Calu3 (cell line): ENCODE measurements at regions not wholly inside any gene's neighbourhood (a gene's known extent, or its start where the extent isn't known, plus 50 kb on each side); places are given as distances from the start of the nearest gene placed in this dataset.

Experiments
- BruUV-seq: library from RNA; stranded (reverse); fragments of 400-500 nt; replicated peaks from 2 replicates; lab custom pipeline; 2021; lab: Mats Ljungman, UMichigan
- CTCF ChIA-PET: fragments of 300-600 bp; sonication (Branson Sonifier 250); formaldehyde crosslinking; loops from one replicate; lab custom pipeline; 2022; ENCODE audit warnings: antibody characterized with exemption; lab: Charles Lee
- DNase-seq: peaks from one replicate; pipeline ENCODE4 v3.0.0; 2022
- H3K27ac Mint-ChIP-seq: one replicate; pipeline ENCODE4 v1.8.0; 2022; ENCODE audit warnings: mixed read lengths; ENCODE audit not compliant: unreplicated experiment
- H3K27me3 Mint-ChIP-seq: one replicate; pipeline ENCODE4 v1.8.0; 2022; ENCODE audit warnings: mixed read lengths; ENCODE audit not compliant: unreplicated experiment
- H3K36me3 Mint-ChIP-seq: one replicate; pipeline ENCODE4 v1.8.0; 2022; ENCODE audit warnings: mild to moderate bottlenecking, moderate library complexity, mixed read lengths; ENCODE audit not compliant: insufficient read depth, unreplicated experiment
- H3K4me1 Mint-ChIP-seq: one replicate; pipeline ENCODE4 v1.8.0; 2022; ENCODE audit warnings: mild to moderate bottlenecking, low read depth, mixed read lengths; ENCODE audit not compliant: unreplicated experiment
- H3K4me3 Mint-ChIP-seq: one replicate; pipeline ENCODE4 v1.8.0; 2022; ENCODE audit warnings: mild to moderate bottlenecking, low read depth, moderate library complexity, mixed read lengths; ENCODE audit not compliant: unreplicated experiment
- H3K9me3 Mint-ChIP-seq: one replicate; pipeline ENCODE4 v1.8.0; 2022; ENCODE audit warnings: low read depth, mixed read lengths; ENCODE audit not compliant: unreplicated experiment
- CTCF ChIP-seq: fragments of 200-600 bp; IDR thresholded peaks from one replicate; pipeline ENCODE4 v1.8.0; 2022; ENCODE audit warnings: antibody characterized with exemption; ENCODE audit not compliant: unreplicated experiment
- intact Hi-C: fragments of 100-400 bp; cut with micrococcal nuclease; formaldehyde crosslinking; loops from one replicate; pipeline ENCODE4 v1.10.0; 2022; ENCODE audit not compliant: unreplicated experiment

- Mint-ChIP-seq H3K4me1 (no peaks in the 10 kb centered on the region), H3K27ac (no peak overlapping the region), H3K27me3 (peaks cover 5% of the 10 kb centered on the region), H3K4me3 (no peak overlapping the region), H3K9me3 (no peaks in the 10 kb centered on the region), H3K36me3 (no peaks in the 10 kb centered on the region)
- CTCF ChIA-PET = no interaction called here
- DNase-seq = no peak
- TF ChIP-seq CTCF = no peak
- BruUV-seq = no TSS peak
- intact Hi-C loops = loop anchor here (5.0 kb wide), 1 partner anchor 95 kb away; no protein-coding TSS in a partner anchor
Observed at GRCh38 chr1:47621977-47622376, 184.1 kb downstream of the FOXD2 start.

- Mint-ChIP-seq H3K36me3 (no peaks in the 10 kb centered on the region), H3K9me3 (no peaks in the 10 kb centered on the region), H3K4me1 (no peaks in the 10 kb centered on the region), H3K27ac (no peak overlapping the region), H3K27me3 (peaks cover 7% of the 10 kb centered on the region), H3K4me3 (no peak overlapping the region)
- no peak for DNase-seq
- intact Hi-C loops = loop anchor here (5.0 kb wide), 1 partner anchor 96 kb away; no protein-coding TSS in a partner anchor
- no peak for TF ChIP-seq CTCF
- BruUV-seq = no TSS peak
- CTCF ChIA-PET = no interaction called here
Observed at GRCh38 chr1:47622776-47623556, 185.1 kb downstream of the FOXD2 start.

- intact Hi-C loops = loop anchor here (5.0 kb wide), 1 partner anchor 96 kb away; no protein-coding TSS in a partner anchor
- H3K9me3 Mint-ChIP-seq = no peaks in the 10 kb centered on the region
- no peak overlapping the region for H3K27ac Mint-ChIP-seq
- TF ChIP-seq CTCF = no peak
- CTCF ChIA-PET = no interaction called here
- BruUV-seq = no TSS peak
- H3K4me1 Mint-ChIP-seq = no peaks in the 10 kb centered on the region
- H3K4me3 Mint-ChIP-seq = no peak overlapping the region
- DNase-seq = no peak
- H3K36me3 Mint-ChIP-seq = no peaks in the 10 kb centered on the region
- peaks cover 7% of the 10 kb centered on the region for H3K27me3 Mint-ChIP-seq
Observed at GRCh38 chr1:47623557-47623940, 185.7 kb downstream of the FOXD2 start.

- CTCF ChIA-PET = no interaction called here
- DNase-seq = no peak
- BruUV-seq = no TSS peak
- no peak overlapping the region for H3K4me3 Mint-ChIP-seq
- peaks cover 7% of the 10 kb centered on the region for H3K27me3 Mint-ChIP-seq
- H3K36me3 Mint-ChIP-seq = no peaks in the 10 kb centered on the region
- TF ChIP-seq CTCF = no peak
- intact Hi-C loops = loop anchor here (5.0 kb wide), 1 partner anchor 97 kb away; no protein-coding TSS in a partner anchor
- no peaks in the 10 kb centered on the region for H3K4me1 Mint-ChIP-seq
- no peaks in the 10 kb centered on the region for H3K9me3 Mint-ChIP-seq
- H3K27ac Mint-ChIP-seq = no peak overlapping the region
Observed at GRCh38 chr1:47624531-47624930, 186.7 kb downstream of the FOXD2 start.
